Hepatocyte (in vitro differentiated cells): ENCODE measurements at regions not wholly inside any gene's neighbourhood (a gene's known extent, or its start where the extent isn't known, plus 50 kb on each side); places are given as distances from the start of the nearest gene placed in this dataset.

Experiments
- EZH2 ChIP-seq: fragments of 200-600 bp; sonication (generic); IDR thresholded peaks from 2 replicates; pipeline ENCODE4 v1.6.1; 2016; ENCODE audit warnings: antibody characterized with exemption, mild to moderate bottlenecking, borderline replicate concordance
- TF ChIP-seq, protein P1 (sequence below): fragments of 200-600 bp; sonication (generic); IDR thresholded peaks from 2 replicates; pipeline ENCODE4 v1.5.1; 2016; ENCODE audit warnings: antibody characterized with exemption, mild to moderate bottlenecking; ENCODE audit not compliant: poor library complexity

DNA sequence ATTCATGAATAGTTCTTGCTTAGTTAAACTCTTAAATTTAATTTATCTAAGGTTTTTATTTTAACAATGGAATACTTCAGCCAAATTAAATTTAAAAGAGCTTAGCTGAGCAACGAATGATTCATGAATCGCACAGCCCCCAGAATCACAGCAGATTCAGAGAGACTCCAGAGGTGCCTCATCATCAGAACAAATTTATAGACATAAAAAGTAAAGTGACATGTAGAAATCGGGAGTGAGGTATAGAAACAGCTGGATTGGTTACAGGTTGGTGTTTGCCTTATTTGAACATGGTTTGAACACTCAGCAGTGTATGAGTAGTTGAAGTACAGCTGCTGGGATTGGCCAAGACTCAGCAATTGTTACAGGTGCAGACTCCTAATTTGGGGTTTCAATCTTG is 132.7 kb upstream of the MAP3K4 start:
- TF ChIP-seq, protein P1, sequence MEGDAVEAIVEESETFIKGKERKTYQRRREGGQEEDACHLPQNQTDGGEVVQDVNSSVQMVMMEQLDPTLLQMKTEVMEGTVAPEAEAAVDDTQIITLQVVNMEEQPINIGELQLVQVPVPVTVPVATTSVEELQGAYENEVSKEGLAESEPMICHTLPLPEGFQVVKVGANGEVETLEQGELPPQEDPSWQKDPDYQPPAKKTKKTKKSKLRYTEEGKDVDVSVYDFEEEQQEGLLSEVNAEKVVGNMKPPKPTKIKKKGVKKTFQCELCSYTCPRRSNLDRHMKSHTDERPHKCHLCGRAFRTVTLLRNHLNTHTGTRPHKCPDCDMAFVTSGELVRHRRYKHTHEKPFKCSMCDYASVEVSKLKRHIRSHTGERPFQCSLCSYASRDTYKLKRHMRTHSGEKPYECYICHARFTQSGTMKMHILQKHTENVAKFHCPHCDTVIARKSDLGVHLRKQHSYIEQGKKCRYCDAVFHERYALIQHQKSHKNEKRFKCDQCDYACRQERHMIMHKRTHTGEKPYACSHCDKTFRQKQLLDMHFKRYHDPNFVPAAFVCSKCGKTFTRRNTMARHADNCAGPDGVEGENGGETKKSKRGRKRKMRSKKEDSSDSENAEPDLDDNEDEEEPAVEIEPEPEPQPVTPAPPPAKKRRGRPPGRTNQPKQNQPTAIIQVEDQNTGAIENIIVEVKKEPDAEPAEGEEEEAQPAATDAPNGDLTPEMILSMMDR, result no peak
- TF ChIP-seq EZH2, result no peak
